ENCODE measurements at regions not wholly inside any gene's neighbourhood (a gene's known extent, or its start where the extent isn't known, plus 50 kb on each side); places are given as distances from the start of the nearest gene placed in this dataset.

GRCh38 chr7:51689547-51689946, 372.9 kb upstream of the COBL start (continued):
- no peak for TF ChIP-seq EGR1 (IDR thresholded peaks at IDR 0.05; ENCODE audit: borderline replicate concordance, low read depth, low read length)
- no peak for TF ChIP-seq EZH2 (IDR thresholded peaks at IDR 0.05; ENCODE audit: low read depth, low read length, severe bottlenecking)

Data from H1 (cell line).